ENCODE measurements at regions not wholly inside any gene's neighbourhood (a gene's known extent, or its start where the extent isn't known, plus 50 kb on each side); places are given as distances from the start of the nearest gene placed in this dataset.

DNA sequence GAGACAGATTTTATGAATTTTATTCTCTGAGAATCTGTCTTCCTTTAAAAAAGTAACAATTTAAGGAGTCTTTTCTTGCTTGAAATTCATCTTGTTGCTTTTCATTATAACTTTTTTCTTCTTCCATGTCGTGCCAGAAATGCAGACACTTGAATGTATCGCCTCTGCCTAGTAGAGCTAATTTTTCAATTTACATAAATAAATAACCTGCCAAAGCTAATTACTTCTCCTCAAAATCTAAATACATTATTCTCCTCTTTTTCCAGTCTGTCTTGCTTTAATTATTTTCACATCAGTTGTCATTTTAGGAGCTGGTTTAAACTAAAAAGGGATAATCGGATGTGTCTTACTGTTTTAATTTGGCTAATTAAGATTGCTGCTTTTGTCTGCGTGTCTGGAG, 711.1 kb upstream of the SEL1L start:
- no peak overlapping the region for H3K4me3 ChIP-seq (ENCODE audit: low read depth, low read length)
- DNase-seq (ENCODE audit: low read depth): no peak
- TF ChIP-seq, protein P1, sequence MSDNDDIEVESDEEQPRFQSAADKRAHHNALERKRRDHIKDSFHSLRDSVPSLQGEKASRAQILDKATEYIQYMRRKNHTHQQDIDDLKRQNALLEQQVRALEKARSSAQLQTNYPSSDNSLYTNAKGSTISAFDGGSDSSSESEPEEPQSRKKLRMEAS (IDR thresholded peaks at IDR 0.05; ENCODE audit: low read depth, low read length): no peak
- TF ChIP-seq POLR2A (IDR thresholded peaks at IDR 0.05; ENCODE audit: extremely low read depth, insufficient read length) (no peak), MYC (IDR thresholded peaks at IDR 0.05; ENCODE audit: low read depth, low read length) (no peak)
- TF ChIP-seq, protein P2, sequence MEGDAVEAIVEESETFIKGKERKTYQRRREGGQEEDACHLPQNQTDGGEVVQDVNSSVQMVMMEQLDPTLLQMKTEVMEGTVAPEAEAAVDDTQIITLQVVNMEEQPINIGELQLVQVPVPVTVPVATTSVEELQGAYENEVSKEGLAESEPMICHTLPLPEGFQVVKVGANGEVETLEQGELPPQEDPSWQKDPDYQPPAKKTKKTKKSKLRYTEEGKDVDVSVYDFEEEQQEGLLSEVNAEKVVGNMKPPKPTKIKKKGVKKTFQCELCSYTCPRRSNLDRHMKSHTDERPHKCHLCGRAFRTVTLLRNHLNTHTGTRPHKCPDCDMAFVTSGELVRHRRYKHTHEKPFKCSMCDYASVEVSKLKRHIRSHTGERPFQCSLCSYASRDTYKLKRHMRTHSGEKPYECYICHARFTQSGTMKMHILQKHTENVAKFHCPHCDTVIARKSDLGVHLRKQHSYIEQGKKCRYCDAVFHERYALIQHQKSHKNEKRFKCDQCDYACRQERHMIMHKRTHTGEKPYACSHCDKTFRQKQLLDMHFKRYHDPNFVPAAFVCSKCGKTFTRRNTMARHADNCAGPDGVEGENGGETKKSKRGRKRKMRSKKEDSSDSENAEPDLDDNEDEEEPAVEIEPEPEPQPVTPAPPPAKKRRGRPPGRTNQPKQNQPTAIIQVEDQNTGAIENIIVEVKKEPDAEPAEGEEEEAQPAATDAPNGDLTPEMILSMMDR (IDR thresholded peaks at IDR 0.05; ENCODE audit: low read depth, low read length): no peak

DNA sequence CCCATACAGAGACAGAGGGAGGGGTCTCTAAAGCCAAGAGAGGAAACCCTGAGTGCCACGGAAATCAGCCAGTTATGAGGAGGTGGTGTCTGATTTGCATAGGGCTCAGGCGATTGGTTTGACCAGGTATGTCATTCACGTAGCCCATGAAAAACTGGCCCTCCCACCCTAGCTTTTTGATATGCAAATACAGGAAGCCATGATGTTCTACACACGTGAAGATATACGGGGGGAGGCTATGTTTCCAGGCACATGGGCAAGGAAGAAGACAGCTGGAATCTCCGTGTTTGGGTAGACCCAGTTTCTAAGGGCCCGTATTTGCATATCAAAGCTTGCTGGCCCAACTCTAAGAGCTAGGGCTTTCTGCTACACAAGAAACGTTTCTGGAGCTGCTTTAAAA, 717.8 kb upstream of the SEL1L start:
- TF ChIP-seq, protein P1 (IDR thresholded peaks at IDR 0.05; ENCODE audit: low read depth, low read length): no peak
- TF ChIP-seq POLR2A (IDR thresholded peaks at IDR 0.05; ENCODE audit: extremely low read depth, insufficient read length) (no peak), MYC (IDR thresholded peaks at IDR 0.05; ENCODE audit: low read depth, low read length) (no peak)
- TF ChIP-seq, protein P2 (IDR thresholded peaks at IDR 0.05; ENCODE audit: low read depth, low read length): no peak
- DNase-seq (ENCODE audit: low read depth): no peak
- H3K4me3 ChIP-seq (ENCODE audit: low read depth, low read length): no peak overlapping the region

DNA sequence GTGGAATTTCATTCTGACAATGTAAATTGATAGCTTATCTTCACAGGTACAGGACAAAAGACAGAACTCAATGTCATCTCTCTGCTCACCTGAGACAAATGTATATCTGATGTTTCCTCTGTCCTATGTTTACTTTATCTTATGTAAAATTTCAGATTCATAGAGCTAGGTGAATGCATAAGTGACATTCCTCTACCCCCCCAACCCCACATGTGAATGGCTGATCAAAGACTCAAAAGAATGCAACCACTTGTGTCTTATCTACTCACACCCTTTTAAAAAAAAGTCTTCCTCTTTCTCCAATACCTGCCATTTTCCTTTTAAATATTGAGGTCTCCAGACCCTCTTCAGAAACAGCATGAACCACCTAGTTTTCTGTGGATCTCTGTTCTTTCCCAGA, 736.6 kb upstream of the SEL1L start:
- DNase-seq (ENCODE audit: low read depth): no peak
- TF ChIP-seq, protein P2 (IDR thresholded peaks at IDR 0.05; ENCODE audit: low read depth, low read length): no peak
- TF ChIP-seq MYC (IDR thresholded peaks at IDR 0.05; ENCODE audit: low read depth, low read length) (no peak), POLR2A (IDR thresholded peaks at IDR 0.05; ENCODE audit: extremely low read depth, insufficient read length) (no peak)
- TF ChIP-seq, protein P1 (IDR thresholded peaks at IDR 0.05; ENCODE audit: low read depth, low read length): no peak
- H3K4me3 ChIP-seq (ENCODE audit: low read depth, low read length): no peak overlapping the region

DNA sequence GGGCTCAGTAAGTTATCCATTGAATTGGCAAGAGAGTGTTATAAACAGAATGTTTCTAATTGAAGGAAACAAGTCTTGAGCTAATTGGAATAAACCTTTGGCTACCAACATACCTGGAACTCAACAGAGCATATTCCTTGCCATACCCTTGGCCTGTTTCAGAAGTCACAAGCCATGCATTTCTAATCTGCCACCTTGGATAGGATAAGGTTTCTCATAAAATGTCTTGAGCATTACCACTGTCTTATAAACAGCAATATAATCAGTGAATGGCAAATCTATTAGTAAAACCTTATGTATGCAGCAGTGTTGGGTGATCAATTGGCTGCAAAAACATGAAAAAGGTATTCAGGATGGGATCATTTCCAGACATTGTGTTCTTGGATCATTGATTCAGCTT, 765.2 kb upstream of the SEL1L start:
- no peak for DNase-seq (ENCODE audit: low read depth)
- H3K4me3 ChIP-seq (ENCODE audit: low read depth, low read length): no peak overlapping the region
- TF ChIP-seq, protein P2 (IDR thresholded peaks at IDR 0.05; ENCODE audit: low read depth, low read length): no peak
- TF ChIP-seq MYC (IDR thresholded peaks at IDR 0.05; ENCODE audit: low read depth, low read length) (no peak), POLR2A (IDR thresholded peaks at IDR 0.05; ENCODE audit: extremely low read depth, insufficient read length) (no peak)
- TF ChIP-seq, protein P1 (IDR thresholded peaks at IDR 0.05; ENCODE audit: low read depth, low read length): no peak

DNA sequence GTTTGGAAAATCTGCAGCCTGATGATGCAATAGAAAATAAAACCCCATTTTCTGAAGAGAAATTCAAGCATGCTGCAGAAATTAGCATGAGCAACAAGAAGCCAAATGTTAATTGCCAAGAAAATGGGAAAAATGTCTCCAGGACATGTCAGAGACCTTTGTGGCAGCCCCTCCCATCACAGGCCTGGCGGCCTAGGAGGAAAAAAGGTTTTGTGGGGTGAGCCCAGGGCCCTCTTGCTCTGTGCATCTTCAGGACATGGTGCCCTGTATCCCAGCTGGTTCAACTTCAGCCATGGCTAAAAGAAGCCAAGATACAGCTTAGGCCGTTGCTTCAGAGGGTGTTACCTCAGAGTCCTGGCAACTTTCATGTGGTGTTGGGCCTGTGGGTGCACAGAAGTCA, 775.5 kb upstream of the SEL1L start:
- no peak for DNase-seq (ENCODE audit: low read depth)
- TF ChIP-seq, protein P1 (IDR thresholded peaks at IDR 0.05; ENCODE audit: low read depth, low read length): no peak
- TF ChIP-seq POLR2A (IDR thresholded peaks at IDR 0.05; ENCODE audit: extremely low read depth, insufficient read length): no peak
- H3K4me3 ChIP-seq (ENCODE audit: low read depth, low read length): no peak overlapping the region

DNA sequence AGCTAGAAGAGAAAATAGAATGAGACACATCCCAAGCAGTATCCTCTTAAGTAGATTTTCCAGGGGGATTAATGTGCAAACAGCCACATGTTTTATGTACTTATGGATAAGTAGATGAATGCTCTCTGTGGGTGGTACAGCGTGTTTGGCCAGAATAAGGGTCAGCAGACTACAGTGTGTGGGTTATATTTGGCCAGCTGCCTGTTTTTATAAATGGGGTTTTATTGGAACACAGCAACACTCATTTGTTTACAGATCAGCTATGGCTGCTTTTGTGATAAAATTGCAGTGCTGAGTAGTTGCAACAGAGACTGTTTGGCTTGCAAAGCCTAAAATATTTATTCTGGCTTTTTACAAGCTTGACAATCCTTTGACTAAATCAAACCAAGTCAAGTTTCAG, 780.2 kb upstream of the SEL1L start:
- TF ChIP-seq, protein P2 (IDR thresholded peaks at IDR 0.05; ENCODE audit: low read depth, low read length): no peak
- TF ChIP-seq MYC (IDR thresholded peaks at IDR 0.05; ENCODE audit: low read depth, low read length): no peak
- TF ChIP-seq, protein P1 (IDR thresholded peaks at IDR 0.05; ENCODE audit: low read depth, low read length): no peak
- no peak for TF ChIP-seq POLR2A (IDR thresholded peaks at IDR 0.05; ENCODE audit: extremely low read depth, insufficient read length)
- no peak overlapping the region for H3K4me3 ChIP-seq (ENCODE audit: low read depth, low read length)
- no peak for DNase-seq (ENCODE audit: low read depth)

Measured in NB4 (cell line).